H1 (cell line): ENCODE measurements at regions not wholly inside any gene's neighbourhood (a gene's known extent, or its start where the extent isn't known, plus 50 kb on each side); places are given as distances from the start of the nearest gene placed in this dataset.
"Not testable (repeated sequence)": the region's sequence is repeated elsewhere in the genome, so short reads cannot be mapped to it uniquely, and the experiment has no call there.

Source experiments
- CTCF ChIA-PET: fragments of 300-600 bp; sonication (Branson Sonifier 250); formaldehyde crosslinking; loops from one replicate; lab custom pipeline; 2021; ENCODE audit not compliant: partially characterized antibody; lab: Charles Lee
- POLR2A ChIA-PET: fragments of 300-600 bp; sonication (Branson Sonifier 250); formaldehyde crosslinking; loops from one replicate; lab custom pipeline; 2021; ENCODE audit warnings: inconsistent platforms; ENCODE audit not compliant: partially characterized antibody; lab: Charles Lee
- DNase-seq, 2 experiments: peaks; one replicate each; pipeline versions ENCODE4 v3.0.0 to v3.0.0-alpha.2; 2010 to 2022; ENCODE audit warnings: low spot score in 2 of 2, low read depth in 1 of 2, mixed read lengths in 1 of 2
- FAIRE-seq: peaks from 2 replicates; lab custom pipeline; 2011; peaks lifted over from hg19 to GRCh38; lab: Jason Lieb, UNC
- H2AFZ ChIP-seq: 2 replicates; pipeline ENCODE4 v1.8.1; 2012; ENCODE audit warnings: low read length, inconsistent platforms
- H2AK5ac ChIP-seq: 2 replicates; pipeline ENCODE4 v1.6.1; 2013; ENCODE audit warnings: low read depth, low read length
- H2BK120ac ChIP-seq: replicated peaks from 2 replicates; pipeline ENCODE3; 2013; ENCODE audit warnings: low read depth, low read length, inconsistent platforms
- H2BK12ac ChIP-seq: 2 replicates; pipeline ENCODE4 v1.6.1; 2013; ENCODE audit warnings: low read depth, low read length
- H2BK15ac ChIP-seq: 2 replicates; pipeline ENCODE4 v1.6.1; 2013; ENCODE audit warnings: low read length
- H2BK20ac ChIP-seq: 2 replicates; pipeline ENCODE4 v1.6.1; 2013; ENCODE audit warnings: low read length
- H2BK5ac ChIP-seq: 2 replicates; pipeline ENCODE4 v1.6.1; 2013; ENCODE audit warnings: low read depth, low read length
- H3K14ac ChIP-seq: 2 replicates; pipeline ENCODE4 v1.6.1; 2013; ENCODE audit warnings: inconsistent platforms; ENCODE audit not compliant: insufficient read length
- H3K18ac ChIP-seq: 2 replicates; pipeline ENCODE4 v1.6.1; 2013; ENCODE audit warnings: low read length; ENCODE audit errors: extremely low read depth
- H3K23ac ChIP-seq: 2 replicates; pipeline ENCODE4 v1.6.1; 2013; ENCODE audit warnings: inconsistent platforms; ENCODE audit not compliant: insufficient read length
- H3K23me2 ChIP-seq: 2 replicates; pipeline ENCODE4 v1.6.1; 2013; ENCODE audit warnings: low read depth, low read length
- H3K27ac ChIP-seq: 2 replicates; pipeline ENCODE4 v1.6.1; 2011; ENCODE audit warnings: low read depth, low read length, inconsistent platforms
- H3K27me3 ChIP-seq, 4 experiments: replicated peaks in 1 of 4; 1 replicate in 1 of 4; 2 replicates in 3 of 4; pipeline versions ENCODE4 v1.6.1 to v1.8.1; 2011 to 2013; ENCODE audit warnings: low read length in 3 of 4, mild to moderate bottlenecking in 3 of 4, inconsistent platforms in 2 of 4, mixed read lengths in 2 of 4, moderate library complexity in 1 of 4; ENCODE audit not compliant: control insufficient read depth in 3 of 4, insufficient read depth in 3 of 4; ENCODE audit errors: extremely low read depth in 1 of 4
- H3K36me3 ChIP-seq, 4 experiments: 2 replicates each; pipeline versions ENCODE4 v1.6.1 to v1.8.1; 2011 to 2013; ENCODE audit warnings: mild to moderate bottlenecking in 4 of 4, low read length in 3 of 4, moderate library complexity in 2 of 4, control low read depth in 1 of 4, inconsistent platforms in 1 of 4; ENCODE audit not compliant: insufficient read depth in 4 of 4, control insufficient read depth in 2 of 4
- H3K4ac ChIP-seq: replicated peaks from 2 replicates; pipeline ENCODE3; 2013; ENCODE audit warnings: low read length, low read depth, mixed read lengths, inconsistent platforms; ENCODE audit not compliant: insufficient read length
- H3K4me1 ChIP-seq, 4 experiments: replicated peaks in 1 of 4; 1 replicate in 1 of 4; 2 replicates in 3 of 4; pipeline versions ENCODE4 v1.6.1 to v1.8.1; 2011 to 2013; ENCODE audit warnings: low read length in 3 of 4, inconsistent platforms in 2 of 4, mixed read lengths in 1 of 4; ENCODE audit not compliant: insufficient read depth in 4 of 4, control insufficient read depth in 3 of 4
- H3K4me2 ChIP-seq, 2 experiments: 2 replicates each; pipeline versions ENCODE4 v1.6.1 to v1.8.1; 2011 to 2013; ENCODE audit warnings: low read depth in 2 of 2, low read length in 2 of 2, control low read depth in 1 of 2, inconsistent platforms in 1 of 2, mild to moderate bottlenecking in 1 of 2; ENCODE audit not compliant: insufficient read depth in 1 of 2
- H3K4me3 ChIP-seq, 4 experiments: fragments of 200-600, 300-600 bp in 1 of 4; sonication (generic), shearing (Covaris generic), sonication (Bioruptor Twin) in 1 of 4; 2 replicates each; pipeline versions ENCODE4 v1.5.1 to v1.8.1; 2011 to 2016; ENCODE audit warnings: low read length in 4 of 4, low read depth in 3 of 4, control low read depth in 2 of 4, inconsistent platforms in 2 of 4, mild to moderate bottlenecking in 2 of 4, mixed read lengths in 1 of 4, moderate library complexity in 1 of 4; ENCODE audit not compliant: insufficient read depth in 2 of 4; ENCODE audit errors: extremely low read depth in 1 of 4
- H3K56ac ChIP-seq: replicated peaks from 2 replicates; pipeline ENCODE3; 2013; ENCODE audit warnings: low read depth, mild to moderate bottlenecking, mixed read lengths, low read length, inconsistent platforms; ENCODE audit not compliant: insufficient read length
- H3K79me1 ChIP-seq: 2 replicates; pipeline ENCODE4 v1.6.1; 2013; ENCODE audit warnings: low read depth, low read length, control low read depth
- H3K79me2 ChIP-seq, 2 experiments: 2 replicates each; pipeline versions ENCODE4 v1.6.1 to v1.8.1; 2012 to 2013; ENCODE audit warnings: low read length in 2 of 2, mild to moderate bottlenecking in 2 of 2, inconsistent platforms in 1 of 2; ENCODE audit not compliant: insufficient read depth in 2 of 2, control insufficient read depth in 1 of 2
- H3K9ac ChIP-seq, 4 experiments: replicated peaks in 1 of 4; 1 replicate in 1 of 4; 2 replicates in 3 of 4; pipeline versions ENCODE4 v1.6.1 to v1.8.1; 2011 to 2013; ENCODE audit warnings: low read depth in 3 of 4, low read length in 3 of 4, control low read depth in 2 of 4, mild to moderate bottlenecking in 2 of 4, moderate library complexity in 2 of 4, inconsistent platforms in 1 of 4; ENCODE audit errors: extremely low read depth in 1 of 4
- H3K9me3 ChIP-seq, 2 experiments: 2 replicates each; pipeline versions ENCODE4 v1.6.1 to v1.8.1; 2012 to 2013; ENCODE audit warnings: mild to moderate bottlenecking in 2 of 2, moderate library complexity in 2 of 2, control low read depth in 1 of 2, inconsistent platforms in 1 of 2, low read depth in 1 of 2, low read length in 1 of 2, mixed read lengths in 1 of 2; ENCODE audit not compliant: insufficient read depth in 2 of 2
- H4K20me1 ChIP-seq, 2 experiments: replicated peaks in 1 of 2; 2 replicates each; pipeline versions ENCODE3 to v1.8.1; 2011 to 2013; ENCODE audit warnings: inconsistent platforms in 2 of 2, low read length in 2 of 2, mild to moderate bottlenecking in 1 of 2; ENCODE audit not compliant: insufficient read depth in 2 of 2, control insufficient read depth in 1 of 2
- H4K5ac ChIP-seq: 2 replicates; pipeline ENCODE4 v1.6.1; 2013; ENCODE audit warnings: low read length, low read depth, mixed read lengths, inconsistent platforms; ENCODE audit not compliant: insufficient read length
- H4K8ac ChIP-seq: 2 replicates; pipeline ENCODE4 v1.8.0; 2013; ENCODE audit warnings: mild to moderate bottlenecking, moderate library complexity, low read length, inconsistent platforms; ENCODE audit not compliant: insufficient read depth; ENCODE audit errors: extremely low read depth
- H4K91ac ChIP-seq: replicated peaks from 2 replicates; pipeline ENCODE3; 2013; ENCODE audit warnings: low read length, mixed read lengths, inconsistent platforms; ENCODE audit not compliant: insufficient read length
- WGBS, 2 experiments: shearing (Covaris generic) in 1 of 2; methylation state at CpG; one replicate each; pipeline versions ENCODE4 v1.1.6 to v1.1.7; 2013 to 2015; ENCODE audit warnings: low lambda C conversion rate in 2 of 2, mixed read lengths in 2 of 2, inconsistent platforms in 1 of 2, low coverage in 1 of 2, missing lambda C conversion rate in 1 of 2; ENCODE audit not compliant: insufficient replicate concordance in 2 of 2, insufficient coverage in 1 of 2, insufficient read length in 1 of 2; ENCODE audit errors: extremely low coverage in 1 of 2, missing lambda C conversion rate in 1 of 2; 5-methylcytosine and 5-hydroxymethylcytosine counted together

- H2BK120ac ChIP-seq, H3K9ac ChIP-seq, H3K4me1 ChIP-seq, H3K4me3 ChIP-seq, H2BK20ac ChIP-seq, H2AK5ac ChIP-seq, POLR2A ChIA-PET, H4K91ac ChIP-seq, CTCF ChIA-PET, H4K8ac ChIP-seq, H4K20me1 ChIP-seq, H3K23ac ChIP-seq, H3K23me2 ChIP-seq, FAIRE-seq, H3K18ac ChIP-seq, H3K14ac ChIP-seq, H3K56ac ChIP-seq, H3K36me3 ChIP-seq, H2BK15ac ChIP-seq, H2AFZ ChIP-seq, H4K5ac ChIP-seq, H3K4me2 ChIP-seq, H3K79me2 ChIP-seq, H2BK5ac ChIP-seq, H3K79me1 ChIP-seq, DNase-seq, H2BK12ac ChIP-seq, H3K4ac ChIP-seq, H3K27ac ChIP-seq, H3K27me3 ChIP-seq: not testable (repeated sequence)
- H3K9me3 ChIP-seq: peaks cover 21 to 54% of the 10 kb centered on the region in 2 experiments
- 66% methylated on average over 3 of the region's 3 CpGs; no CpG with 5 or more reads in 1 of the 2 experiments for WGBS, 2 experiments
These were observed 59.0 kb upstream of the BMS1 start for GRCh38 chr10:42723549-42723948.

DNA sequence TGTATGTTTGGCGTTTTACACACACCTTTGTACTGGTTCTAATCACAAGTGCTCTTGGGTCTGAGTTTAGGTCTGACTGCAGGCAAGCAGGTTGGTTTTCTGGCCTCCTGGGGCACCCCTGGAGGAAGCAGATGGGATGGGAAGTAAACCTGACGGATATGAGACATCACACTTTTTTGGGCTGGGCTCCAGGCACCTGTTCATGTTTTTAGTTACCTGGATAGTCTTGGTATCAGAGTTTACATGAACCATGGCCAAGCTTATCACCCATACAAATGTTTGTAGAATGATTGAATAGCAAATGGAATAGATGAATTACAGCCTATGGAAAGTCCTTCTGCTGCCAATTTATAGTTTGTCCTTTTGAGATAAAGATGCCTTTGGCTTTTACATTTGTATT lies 57.9 kb upstream of the BMS1 start:
- H4K20me1 ChIP-seq, H4K91ac ChIP-seq, H2AFZ ChIP-seq, H3K4ac ChIP-seq, H2BK15ac ChIP-seq, H3K4me1 ChIP-seq, H3K36me3 ChIP-seq, H3K14ac ChIP-seq, H3K27me3 ChIP-seq, CTCF ChIA-PET, H2BK20ac ChIP-seq, H3K18ac ChIP-seq, H3K4me3 ChIP-seq, H4K8ac ChIP-seq, H2BK120ac ChIP-seq, H3K27ac ChIP-seq, H3K79me1 ChIP-seq, H3K4me2 ChIP-seq, DNase-seq, H3K23ac ChIP-seq, H3K79me2 ChIP-seq, H2AK5ac ChIP-seq, H3K23me2 ChIP-seq, POLR2A ChIA-PET, H3K9ac ChIP-seq, H2BK12ac ChIP-seq, FAIRE-seq, H3K56ac ChIP-seq, H4K5ac ChIP-seq, H2BK5ac ChIP-seq: not testable (repeated sequence)
- H3K9me3 ChIP-seq: peaks cover 21 to 55% of the 10 kb centered on the region in 2 experiments
- 63% methylated on average over 2 of the region's 2 CpGs; no CpG with 5 or more reads in 1 of the 2 experiments for WGBS, 2 experiments
